SK-N-MC (cell line): ENCODE measurements at regions not wholly inside any gene's neighbourhood (a gene's known extent, or its start where the extent isn't known, plus 50 kb on each side); places are given as distances from the start of the nearest gene placed in this dataset.

Experiments used
- EZH2 ChIP-seq: fragments of 200-600 bp; sonication (generic); IDR thresholded peaks from one replicate; pipeline ENCODE4 v1.6.1; 2017; ENCODE audit warnings: antibody characterized with exemption
- POLR2AphosphoS5 ChIP-seq: IDR thresholded peaks from 2 replicates; pipeline ENCODE4 v1.6.1; 2012; ENCODE audit warnings: mild to moderate bottlenecking, low read depth, low read length, borderline replicate concordance

DNA sequence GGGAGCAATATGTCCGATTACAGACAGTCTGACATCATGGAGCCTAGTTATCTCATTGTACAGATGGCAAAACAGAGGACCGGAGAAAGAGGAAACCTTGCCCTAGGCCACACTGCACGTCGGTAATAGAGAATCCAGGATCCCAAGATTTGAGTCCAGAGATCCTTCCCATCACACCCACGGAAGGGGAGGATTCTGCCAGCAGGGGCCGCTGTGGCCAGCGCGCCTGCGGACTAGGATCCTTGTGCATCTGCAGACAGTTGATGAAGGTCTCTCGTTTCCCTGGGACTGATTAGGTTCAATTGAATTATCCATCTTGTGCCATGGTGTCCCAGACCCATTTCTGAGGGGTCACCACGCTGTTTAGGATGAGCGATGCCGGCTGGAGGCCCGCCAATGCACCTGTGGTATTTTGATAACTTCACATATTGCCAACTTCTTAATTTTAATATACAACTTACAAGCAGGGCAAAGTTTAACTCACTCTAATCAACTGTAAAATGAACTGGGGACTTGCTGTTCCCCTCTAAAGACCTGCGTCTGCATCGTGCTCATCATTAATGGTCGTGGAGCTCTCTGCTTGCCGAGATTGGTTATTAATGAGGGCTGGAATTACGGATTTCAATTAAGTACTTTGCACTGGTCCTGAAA lies 592.7 kb upstream of the BRINP1 start:
- TF ChIP-seq EZH2 (no peak), POLR2AphosphoS5 (no peak)
